Right atrium auricular region (tissue), 2 donors: ENCODE measurements at regions not wholly inside any gene's neighbourhood (a gene's known extent, or its start where the extent isn't known, plus 50 kb on each side); places are given as distances from the start of the nearest gene placed in this dataset.

Experiments used
- DNase-seq: peaks from one replicate; pipeline ENCODE4 v3.0.0-alpha.2; 2019; ENCODE audit warnings: low spot score
- H3K27ac ChIP-seq, 2 donors: fragments of 200-600 bp; sonication (generic); 1 replicate in 1 of 2; 2 replicates in 1 of 2; pipeline ENCODE4 v1.5.1; 2016 to 2019
- H3K27me3 ChIP-seq, 2 donors: fragments of 200-600 bp; sonication (generic); one replicate each; pipeline versions ENCODE4 v1.5.1 to v1.6.0; 2017 to 2019
- H3K36me3 ChIP-seq: fragments of 200-600 bp; sonication (generic); one replicate; pipeline ENCODE4 v1.5.1; 2016
- H3K4me1 ChIP-seq, 2 donors: fragments of 200-600 bp; sonication (generic); one replicate each; pipeline versions ENCODE4 v1.5.1 to v1.6.0; 2017 to 2019
- H3K4me3 ChIP-seq, 2 donors: fragments of 200-600 bp; sonication (generic); 1 replicate in 1 of 2; 2 replicates in 1 of 2; pipeline ENCODE4 v1.5.1; 2017 to 2019; ENCODE audit warnings: mild to moderate bottlenecking in 1 of 2, moderate library complexity in 1 of 2
- H3K9me3 ChIP-seq, 2 donors: fragments of 200-600 bp; sonication (generic); one replicate each; pipeline ENCODE4 v1.5.1; 2019
- TF ChIP-seq, protein P1 (sequence below), 2 donors: fragments of 200-600 bp; sonication (generic); IDR thresholded peaks; one replicate each; pipeline ENCODE4 v1.5.1; 2019; ENCODE audit warnings: antibody characterized with exemption in 2 of 2

DNA sequence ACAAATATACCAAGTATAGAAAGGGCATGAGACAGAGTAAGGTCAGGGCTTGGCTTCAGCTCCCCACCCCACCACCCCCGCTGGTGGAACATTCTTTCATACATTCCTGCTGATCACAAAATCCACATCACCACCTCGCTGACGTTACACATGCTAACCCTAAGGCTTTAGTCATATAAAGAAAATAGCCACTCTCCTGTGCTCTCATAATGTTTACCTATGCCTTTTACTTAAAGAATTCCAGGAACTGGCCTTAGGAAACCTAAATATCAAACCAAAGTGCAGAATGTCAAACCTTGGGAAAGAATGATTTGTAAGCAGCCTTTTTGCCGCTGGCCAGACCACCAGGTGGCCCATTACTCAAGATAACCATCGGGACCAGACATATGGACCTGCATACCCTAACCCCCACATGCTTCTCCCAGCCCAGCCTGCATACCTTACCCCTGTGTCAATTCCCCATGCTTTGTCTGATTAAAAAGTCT lies 136.3 kb upstream of the SLC39A10 start:
- Histone ChIP-seq H3K9me3 (no peaks in the 10 kb centered on the region), H3K36me3 (no peaks in the 10 kb centered on the region), H3K4me3 (no peak overlapping the region), H3K4me1 (no peaks in the 10 kb centered on the region), H3K27ac (no peak overlapping the region), H3K27me3 (no peaks in the 10 kb centered on the region)
- TF ChIP-seq, protein P1, sequence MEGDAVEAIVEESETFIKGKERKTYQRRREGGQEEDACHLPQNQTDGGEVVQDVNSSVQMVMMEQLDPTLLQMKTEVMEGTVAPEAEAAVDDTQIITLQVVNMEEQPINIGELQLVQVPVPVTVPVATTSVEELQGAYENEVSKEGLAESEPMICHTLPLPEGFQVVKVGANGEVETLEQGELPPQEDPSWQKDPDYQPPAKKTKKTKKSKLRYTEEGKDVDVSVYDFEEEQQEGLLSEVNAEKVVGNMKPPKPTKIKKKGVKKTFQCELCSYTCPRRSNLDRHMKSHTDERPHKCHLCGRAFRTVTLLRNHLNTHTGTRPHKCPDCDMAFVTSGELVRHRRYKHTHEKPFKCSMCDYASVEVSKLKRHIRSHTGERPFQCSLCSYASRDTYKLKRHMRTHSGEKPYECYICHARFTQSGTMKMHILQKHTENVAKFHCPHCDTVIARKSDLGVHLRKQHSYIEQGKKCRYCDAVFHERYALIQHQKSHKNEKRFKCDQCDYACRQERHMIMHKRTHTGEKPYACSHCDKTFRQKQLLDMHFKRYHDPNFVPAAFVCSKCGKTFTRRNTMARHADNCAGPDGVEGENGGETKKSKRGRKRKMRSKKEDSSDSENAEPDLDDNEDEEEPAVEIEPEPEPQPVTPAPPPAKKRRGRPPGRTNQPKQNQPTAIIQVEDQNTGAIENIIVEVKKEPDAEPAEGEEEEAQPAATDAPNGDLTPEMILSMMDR (IDR thresholded peaks at IDR 0.05), result no peak
- DNase-seq, result no peak

- Histone ChIP-seq H3K4me3 (no peak overlapping the region), H3K36me3 (no peaks in the 10 kb centered on the region), H3K4me1 (no peaks in the 10 kb centered on the region), H3K27ac (no peak overlapping the region), H3K27me3 (no peaks in the 10 kb centered on the region), H3K9me3 (no peaks in the 10 kb centered on the region)
- TF ChIP-seq, protein P1 (IDR thresholded peaks at IDR 0.05), result no peak
- DNase-seq, result no peak
Observed at GRCh38 chr2:195515551-195515950, 141.5 kb upstream of the SLC39A10 start.

GRCh38 chr2:195514365-195514764 lies 142.7 kb upstream of the SLC39A10 start:
- Histone ChIP-seq H3K4me1 (no peaks in the 10 kb centered on the region), H3K9me3 (no peaks in the 10 kb centered on the region), H3K27me3 (no peaks in the 10 kb centered on the region), H3K4me3 (no peak overlapping the region), H3K27ac (no peak overlapping the region), H3K36me3 (no peaks in the 10 kb centered on the region)
- DNase-seq, result no peak
- TF ChIP-seq, protein P1 (IDR thresholded peaks at IDR 0.05), result no peak

GRCh38 chr2:195513119-195513518 lies 143.9 kb upstream of the SLC39A10 start:
- no peaks in the 10 kb centered on the region for H3K36me3 ChIP-seq
- no peaks in the 10 kb centered on the region for H3K27me3 ChIP-seq
- no peak overlapping the region for H3K27ac ChIP-seq
- H3K9me3 ChIP-seq, result no peaks in the 10 kb centered on the region
- DNase-seq, result no peak
- TF ChIP-seq, protein P1 (IDR thresholded peaks at IDR 0.05), result no peak
- H3K4me1 ChIP-seq, result no peaks in the 10 kb centered on the region
- no peak overlapping the region for H3K4me3 ChIP-seq

DNA sequence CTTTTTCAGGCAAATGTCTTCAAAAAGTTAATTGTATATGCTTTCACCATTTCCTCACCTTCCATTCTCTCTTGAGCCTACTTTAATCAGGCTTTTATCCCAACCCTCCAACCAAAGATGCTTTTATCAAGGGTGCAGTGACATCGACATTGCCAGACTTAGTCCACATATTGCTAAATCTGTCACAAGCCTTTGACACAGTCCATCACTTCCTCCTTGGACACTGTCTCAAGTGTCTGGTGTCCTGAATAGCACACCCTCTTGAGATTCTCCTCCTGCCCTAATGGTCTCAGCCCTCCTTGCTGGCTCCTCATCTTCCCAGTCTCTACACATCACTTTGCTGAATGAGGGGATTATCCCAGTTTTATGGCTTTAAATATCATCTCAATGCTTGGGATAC lies 147.5 kb upstream of the SLC39A10 start:
- Histone ChIP-seq H3K4me3 (no peak overlapping the region), H3K36me3 (no peaks in the 10 kb centered on the region), H3K27ac (no peak overlapping the region), H3K9me3 (no peaks in the 10 kb centered on the region), H3K4me1 (no peaks in the 10 kb centered on the region), H3K27me3 (no peaks in the 10 kb centered on the region)
- TF ChIP-seq, protein P1 (IDR thresholded peaks at IDR 0.05), result no peak
- DNase-seq, result no peak

DNA sequence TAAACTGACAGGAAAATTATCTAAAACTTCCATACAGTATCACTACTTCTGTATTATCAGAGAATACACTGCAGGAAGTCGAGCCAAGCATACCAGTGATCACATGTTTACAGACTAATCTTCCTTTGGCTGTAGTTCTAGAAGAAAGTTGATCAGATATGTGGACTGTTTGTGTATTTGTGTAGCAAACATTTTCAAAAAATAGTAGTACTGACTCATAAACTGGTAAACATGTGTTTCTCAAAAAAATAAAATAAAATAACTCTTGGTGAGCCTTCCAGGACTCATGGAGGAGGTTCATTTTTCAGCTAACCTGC lies 148.9 kb upstream of the SLC39A10 start:
- Histone ChIP-seq H3K9me3 (no peaks in the 10 kb centered on the region), H3K4me1 (no peaks in the 10 kb centered on the region), H3K27ac (no peak overlapping the region), H3K36me3 (no peaks in the 10 kb centered on the region), H3K27me3 (no peaks in the 10 kb centered on the region), H3K4me3 (no peak overlapping the region)
- TF ChIP-seq, protein P1 (IDR thresholded peaks at IDR 0.05), result no peak
- no peak for DNase-seq
